ENCODE measurements at regions not wholly inside any gene's neighbourhood (a gene's known extent, or its start where the extent isn't known, plus 50 kb on each side); places are given as distances from the start of the nearest gene placed in this dataset.

GRCh38 chr14:45362505-45362904, 109.5 kb upstream of the MIS18BP1 start:
- Histone ChIP-seq H3K4me1 (no peaks in the 10 kb centered on the region), H3K9me3 (no peaks in the 10 kb centered on the region), H3K36me3 (ENCODE audit: low read depth, missing control alignments) (no peaks in the 10 kb centered on the region), H3K4me3 (no peak overlapping the region), H3K27ac (no peak overlapping the region), H3K27me3 (no peaks in the 10 kb centered on the region)
- DNase-seq, result no peak
- 58 to 64% methylated on average over 1 of the region's 1 CpG for WGBS, 2 donors
- intact Hi-C loops (cut with DNase I; ENCODE audit: low total_unique reads), result no loop called here
- no peak for TF ChIP-seq CTCF (IDR thresholded peaks at IDR 0.05)

- Histone ChIP-seq H3K27me3 (no peaks in the 10 kb centered on the region), H3K36me3 (ENCODE audit: low read depth, missing control alignments) (no peaks in the 10 kb centered on the region), H3K27ac (no peak overlapping the region), H3K9me3 (no peaks in the 10 kb centered on the region), H3K4me1 (no peaks in the 10 kb centered on the region), H3K4me3 (no peak overlapping the region)
- TF ChIP-seq POLR2A (IDR thresholded peaks at IDR 0.05), result no peak
- no peak for TF ChIP-seq CTCF (IDR thresholded peaks at IDR 0.05)
- 89 to 95% methylated on average over 2 of the region's 2 CpGs for WGBS, 2 donors
- DNase-seq, result no peak
- intact Hi-C loops (cut with DNase I; ENCODE audit: low total_unique reads), result no loop called here
Measured at GRCh38 chr14:45361727-45362126, 108.7 kb upstream of the MIS18BP1 start.

- H3K4me1 ChIP-seq, result no peaks in the 10 kb centered on the region
- H3K4me3 ChIP-seq, result no peak overlapping the region
- DNase-seq, result no peak
- H3K9me3 ChIP-seq, result no peaks in the 10 kb centered on the region
- H3K36me3 ChIP-seq (ENCODE audit: low read depth, missing control alignments), result no peaks in the 10 kb centered on the region
- no peak for TF ChIP-seq CTCF (IDR thresholded peaks at IDR 0.05)
- TF ChIP-seq POLR2A (IDR thresholded peaks at IDR 0.05), result no peak
- 86 to 89% methylated on average over 3 of the region's 3 CpGs for WGBS, 2 donors
- intact Hi-C loops (cut with DNase I; ENCODE audit: low total_unique reads), result no loop called here
- no peaks in the 10 kb centered on the region for H3K27me3 ChIP-seq
- H3K27ac ChIP-seq, result no peak overlapping the region
Measured at GRCh38 chr14:45359746-45360145, 106.7 kb upstream of the MIS18BP1 start.

GRCh38 chr14:45332360-45332988, 79.5 kb upstream of the MIS18BP1 start:
- intact Hi-C loops (cut with DNase I; ENCODE audit: low total_unique reads), result no loop called here
- Histone ChIP-seq H3K4me3 (no peak overlapping the region), H3K9me3 (no peaks in the 10 kb centered on the region), H3K27ac (no peak overlapping the region), H3K27me3 (no peaks in the 10 kb centered on the region), H3K36me3 (ENCODE audit: low read depth, missing control alignments) (no peaks in the 10 kb centered on the region), H3K4me1 (no peaks in the 10 kb centered on the region)
- DNase-seq, result peak; percentile 17
- 33 to 34% methylated on average over 4 of the region's 4 CpGs for WGBS, 2 donors
- TF ChIP-seq CTCF (IDR thresholded peaks at IDR 0.05), result no peak
- TF ChIP-seq POLR2A (IDR thresholded peaks at IDR 0.05), result no peak

- no peaks in the 10 kb centered on the region for H3K4me1 ChIP-seq
- H3K9me3 ChIP-seq, result no peaks in the 10 kb centered on the region
- intact Hi-C loops (cut with DNase I; ENCODE audit: low total_unique reads), result no loop called here
- H3K27me3 ChIP-seq, result no peaks in the 10 kb centered on the region
- DNase-seq, result no peak
- H3K36me3 ChIP-seq (ENCODE audit: low read depth, missing control alignments), result no peaks in the 10 kb centered on the region
- no peak overlapping the region for H3K27ac ChIP-seq
- 94 to 95% methylated on average over 1 of the region's 1 CpG for WGBS, 2 donors
- TF ChIP-seq CTCF (IDR thresholded peaks at IDR 0.05) (no peak), POLR2A (IDR thresholded peaks at IDR 0.05) (no peak)
- no peak overlapping the region for H3K4me3 ChIP-seq
Measured at GRCh38 chr14:45308745-45309397, 55.9 kb upstream of the MIS18BP1 start.
